H9 (cell line): ENCODE measurements at regions not wholly inside any gene's neighbourhood (a gene's known extent, or its start where the extent isn't known, plus 50 kb on each side); places are given as distances from the start of the nearest gene placed in this dataset.

Experiments
- DNase-seq: peaks from one replicate; pipeline ENCODE4 v3.0.0-alpha.2; 2017
- H2AFZ ChIP-seq: one replicate; pipeline ENCODE4 v1.6.1; 2013; ENCODE audit warnings: mild to moderate bottlenecking, low read length, control low read depth, moderate library complexity
- H2AK5ac ChIP-seq: 2 replicates; pipeline ENCODE4 v1.6.1; 2013; ENCODE audit warnings: low read length, control low read depth, mixed read lengths; ENCODE audit not compliant: insufficient read length
- H2BK120ac ChIP-seq: one replicate; pipeline ENCODE4 v1.6.1; 2013; ENCODE audit warnings: low read depth, mild to moderate bottlenecking, low read length, control low read depth, inconsistent platforms; ENCODE audit not compliant: poor library complexity, severe bottlenecking
- H2BK12ac ChIP-seq: 2 replicates; pipeline ENCODE4 v1.6.1; 2013; ENCODE audit warnings: low read length, control low read depth, mixed read lengths, low read depth; ENCODE audit not compliant: insufficient read length
- H2BK15ac ChIP-seq: 2 replicates; pipeline ENCODE4 v1.6.1; 2013; ENCODE audit warnings: low read depth, low read length, control low read depth
- H2BK20ac ChIP-seq: one replicate; pipeline ENCODE4 v1.6.1; 2013; ENCODE audit warnings: low read depth, mild to moderate bottlenecking, low read length, control low read depth, inconsistent platforms; ENCODE audit not compliant: poor library complexity, severe bottlenecking
- H2BK5ac ChIP-seq: 2 replicates; pipeline ENCODE4 v1.6.1; 2013; ENCODE audit warnings: low read length, control low read depth, mixed read lengths; ENCODE audit not compliant: insufficient read length
- H3K14ac ChIP-seq: 2 replicates; pipeline ENCODE4 v1.6.1; 2013; ENCODE audit warnings: low read length, control low read depth; ENCODE audit not compliant: insufficient read depth
- H3K18ac ChIP-seq: 2 replicates; pipeline ENCODE4 v1.6.1; 2013; ENCODE audit warnings: low read depth, mild to moderate bottlenecking, mixed read lengths, low read length, control low read depth; ENCODE audit not compliant: insufficient read length
- H3K23ac ChIP-seq: 2 replicates; pipeline ENCODE4 v1.6.1; 2013; ENCODE audit warnings: low read length, control low read depth, mixed read lengths, low read depth; ENCODE audit not compliant: insufficient read length
- H3K23me2 ChIP-seq: 2 replicates; pipeline ENCODE4 v1.6.1; 2013; ENCODE audit warnings: low read depth, mild to moderate bottlenecking, mixed read lengths, low read length, control low read depth; ENCODE audit not compliant: insufficient read length, poor library complexity, severe bottlenecking
- H3K27ac ChIP-seq: 2 replicates; pipeline ENCODE4 v1.5.1; 2013; ENCODE audit warnings: low read length, control low read depth, mixed read lengths, low read depth; ENCODE audit not compliant: insufficient read length
- H3K27me3 ChIP-seq: 2 replicates; pipeline ENCODE4 v1.6.1; 2013; ENCODE audit warnings: low read length, control low read depth, inconsistent platforms; ENCODE audit not compliant: insufficient read depth
- H3K4ac ChIP-seq: 2 replicates; pipeline ENCODE4 v1.6.1; 2013; ENCODE audit warnings: low read depth, mild to moderate bottlenecking, control low read depth, inconsistent platforms, low read length, moderate library complexity
- H3K4me1 ChIP-seq: 2 replicates; pipeline ENCODE4 v1.6.1; 2013; ENCODE audit warnings: low read length, control low read depth, inconsistent platforms; ENCODE audit not compliant: insufficient read depth
- H3K4me2 ChIP-seq: 2 replicates; pipeline ENCODE4 v1.6.1; 2013; ENCODE audit warnings: low read length, control low read depth, mixed read lengths; ENCODE audit not compliant: insufficient read length, insufficient read depth
- H3K56ac ChIP-seq: 2 replicates; pipeline ENCODE4 v1.6.1; 2013; ENCODE audit warnings: low read depth, mild to moderate bottlenecking, mixed read lengths, low read length, control low read depth; ENCODE audit not compliant: insufficient read length
- H3K79me1 ChIP-seq: 2 replicates; pipeline ENCODE4 v1.6.1; 2013; ENCODE audit warnings: low read depth, mild to moderate bottlenecking, moderate library complexity, low read length, control low read depth, inconsistent platforms; ENCODE audit not compliant: insufficient read depth, poor library complexity, severe bottlenecking
- H3K79me2 ChIP-seq: 2 replicates; pipeline ENCODE4 v1.6.1; 2013; ENCODE audit warnings: low read length, control low read depth, inconsistent platforms; ENCODE audit not compliant: insufficient read depth
- H3K9ac ChIP-seq: 2 replicates; pipeline ENCODE4 v1.6.1; 2013; ENCODE audit warnings: low read length, control low read depth, mixed read lengths; ENCODE audit not compliant: insufficient read length; ENCODE audit errors: extremely low read depth
- H3K9me3 ChIP-seq: one replicate; pipeline ENCODE4 v1.6.1; 2013; ENCODE audit warnings: low read depth, low read length, inconsistent platforms; ENCODE audit not compliant: control insufficient read depth
- H3T11ph ChIP-seq: one replicate; pipeline ENCODE4 v1.6.1; 2013; ENCODE audit warnings: mild to moderate bottlenecking, low read length, control low read depth, inconsistent platforms
- H4K20me1 ChIP-seq: one replicate; pipeline ENCODE4 v1.6.1; 2013; ENCODE audit not compliant: control insufficient read depth, insufficient read length, insufficient read depth
- H4K5ac ChIP-seq: 2 replicates; pipeline ENCODE4 v1.6.1; 2013; ENCODE audit warnings: low read depth, mild to moderate bottlenecking, mixed read lengths, low read length, control low read depth; ENCODE audit not compliant: insufficient read length
- H4K8ac ChIP-seq: replicated peaks from 2 replicates; pipeline ENCODE4 v1.6.1; 2013; ENCODE audit warnings: low read length, control low read depth, mixed read lengths, low read depth; ENCODE audit not compliant: insufficient read length
- H4K91ac ChIP-seq: 2 replicates; pipeline ENCODE4 v1.6.1; 2013; ENCODE audit warnings: low read depth, mild to moderate bottlenecking, moderate library complexity, mixed read lengths, low read length, control low read depth; ENCODE audit not compliant: insufficient read length
- H3K27ac Mint-ChIP-seq, 3 experiments: 2 replicates in 2 of 3; 3 replicates in 1 of 3; pipeline ENCODE4 v1.8.0; 2020 to 2021; ENCODE audit warnings: mixed read lengths in 3 of 3, mild to moderate bottlenecking in 1 of 3, moderate library complexity in 1 of 3
- H3K27me3 Mint-ChIP-seq: 2 replicates; pipeline ENCODE4 v1.8.0; 2021; ENCODE audit warnings: low read depth, mild to moderate bottlenecking, moderate library complexity, mixed read lengths
- H3K36me3 Mint-ChIP-seq, 3 experiments: 2 replicates in 2 of 3; 3 replicates in 1 of 3; pipeline ENCODE4 v1.8.0; 2020 to 2021; ENCODE audit warnings: low read depth in 3 of 3, mixed read lengths in 3 of 3; ENCODE audit not compliant: insufficient read depth in 1 of 3
- H3K4me1 Mint-ChIP-seq, 2 experiments: 2 replicates each; pipeline ENCODE4 v1.8.0; 2020; ENCODE audit warnings: mixed read lengths in 2 of 2
- H3K4me3 Mint-ChIP-seq, 2 experiments: 2 replicates in 1 of 2; 3 replicates in 1 of 2; pipeline ENCODE4 v1.8.0; 2020 to 2021; ENCODE audit warnings: mild to moderate bottlenecking in 2 of 2, mixed read lengths in 2 of 2, moderate library complexity in 1 of 2
- H3K9me3 Mint-ChIP-seq, 2 experiments: 2 replicates in 1 of 2; 3 replicates in 1 of 2; pipeline ENCODE4 v1.8.0; 2020; ENCODE audit warnings: mild to moderate bottlenecking in 2 of 2, mixed read lengths in 2 of 2, moderate library complexity in 1 of 2
- WGBS: extraction: QIAGEN DNeasy Blood & Tissue Kit; methylation state at CpG from one replicate; pipeline ENCODE4 v1.1.7; 2013; ENCODE audit warnings: missing lambda C conversion rate, low lambda C conversion rate, mixed read lengths; ENCODE audit not compliant: insufficient read length; ENCODE audit errors: extremely low coverage; 5-methylcytosine and 5-hydroxymethylcytosine counted together
- TF ChIP-seq, protein P1 (sequence below): fragments of 200-600 bp; sonication (generic); conservative IDR thresholded peaks from 3 replicates; pipeline ENCODE4 v1.8.0; 2021; ENCODE audit warnings: antibody characterized with exemption, mild to moderate bottlenecking

DNA sequence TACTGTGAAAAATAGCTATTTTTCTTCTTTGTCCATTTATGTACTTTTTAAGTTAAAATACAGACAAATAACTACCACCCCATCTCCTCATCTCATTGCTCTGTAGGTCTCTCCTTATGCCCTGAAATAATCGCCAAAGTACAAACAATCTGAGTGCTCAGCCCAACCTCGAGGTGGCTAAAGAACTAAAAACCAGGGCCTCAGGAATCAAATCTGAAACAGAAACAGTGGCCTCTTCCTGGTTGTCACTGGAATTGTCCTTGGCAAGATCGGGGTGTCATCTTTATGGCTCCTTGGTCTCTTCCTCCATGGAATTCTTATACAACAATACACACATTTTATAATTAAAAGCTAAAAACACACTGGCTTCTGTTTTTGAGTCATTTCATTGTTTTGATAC, 182.4 kb downstream of the ASCL1 start:
- no peaks in the 10 kb centered on the region for H3K27me3 Mint-ChIP-seq
- H3K36me3 Mint-ChIP-seq, result no peaks in the 10 kb centered on the region
- H3K27ac ChIP-seq, result no peak overlapping the region

More for the DNA sequence above, 182.4 kb downstream of the ASCL1 start:
- no peaks in the 10 kb centered on the region for H3K27me3 ChIP-seq
- no peak overlapping the region for H4K91ac ChIP-seq
- no peaks in the 10 kb centered on the region for H3K23me2 ChIP-seq
- no peak overlapping the region; a peak in 2 of 7 replicates for H3K27ac Mint-ChIP-seq
- H2BK15ac ChIP-seq, result no peak overlapping the region
- no peak overlapping the region for H3K9ac ChIP-seq
- H3K79me1 ChIP-seq, result no peaks in the 10 kb centered on the region
- no peak overlapping the region for H2BK12ac ChIP-seq
- no peaks in the 10 kb centered on the region for H3K79me2 ChIP-seq
- no CpG with 5 or more reads among the region's 3 CpGs for WGBS
- H4K8ac ChIP-seq, result no peak overlapping the region
- no peak for DNase-seq
- no peak overlapping the region for H3T11ph ChIP-seq
- TF ChIP-seq, protein P1, sequence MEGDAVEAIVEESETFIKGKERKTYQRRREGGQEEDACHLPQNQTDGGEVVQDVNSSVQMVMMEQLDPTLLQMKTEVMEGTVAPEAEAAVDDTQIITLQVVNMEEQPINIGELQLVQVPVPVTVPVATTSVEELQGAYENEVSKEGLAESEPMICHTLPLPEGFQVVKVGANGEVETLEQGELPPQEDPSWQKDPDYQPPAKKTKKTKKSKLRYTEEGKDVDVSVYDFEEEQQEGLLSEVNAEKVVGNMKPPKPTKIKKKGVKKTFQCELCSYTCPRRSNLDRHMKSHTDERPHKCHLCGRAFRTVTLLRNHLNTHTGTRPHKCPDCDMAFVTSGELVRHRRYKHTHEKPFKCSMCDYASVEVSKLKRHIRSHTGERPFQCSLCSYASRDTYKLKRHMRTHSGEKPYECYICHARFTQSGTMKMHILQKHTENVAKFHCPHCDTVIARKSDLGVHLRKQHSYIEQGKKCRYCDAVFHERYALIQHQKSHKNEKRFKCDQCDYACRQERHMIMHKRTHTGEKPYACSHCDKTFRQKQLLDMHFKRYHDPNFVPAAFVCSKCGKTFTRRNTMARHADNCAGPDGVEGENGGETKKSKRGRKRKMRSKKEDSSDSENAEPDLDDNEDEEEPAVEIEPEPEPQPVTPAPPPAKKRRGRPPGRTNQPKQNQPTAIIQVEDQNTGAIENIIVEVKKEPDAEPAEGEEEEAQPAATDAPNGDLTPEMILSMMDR, result no peak
- no peak overlapping the region for H3K56ac ChIP-seq
- no peak overlapping the region for H2BK5ac ChIP-seq
- no peaks in the 10 kb centered on the region for H3K9me3 ChIP-seq
- H4K20me1 ChIP-seq, result no peaks in the 10 kb centered on the region
- no peak overlapping the region for H2AFZ ChIP-seq
- no peaks in the 10 kb centered on the region; the same call in 1 of the 2 replicates for H3K4me1 ChIP-seq
- no peaks in the 10 kb centered on the region; a peak in 3 of 5 replicates for H3K9me3 Mint-ChIP-seq
- H3K4me2 ChIP-seq, result no peak overlapping the region
- no peak overlapping the region for H3K4me3 Mint-ChIP-seq
- no peak overlapping the region for H3K23ac ChIP-seq
- H2BK20ac ChIP-seq, result no peak overlapping the region
- H2BK120ac ChIP-seq, result no peak overlapping the region
- H3K18ac ChIP-seq, result no peak overlapping the region
- no peak overlapping the region for H4K5ac ChIP-seq
- no peak overlapping the region for H2AK5ac ChIP-seq
- H3K4me1 Mint-ChIP-seq, result peaks cover 12 to 18% of the 10 kb centered on the region in 2 experiments
- H3K14ac ChIP-seq, result no peak overlapping the region
- no peak overlapping the region for H3K4ac ChIP-seq
